Duodenal mucosa (tissue), 2 donors: ENCODE measurements at regions not wholly inside any gene's neighbourhood (a gene's known extent, or its start where the extent isn't known, plus 50 kb on each side); places are given as distances from the start of the nearest gene placed in this dataset.
"Not testable (repeated sequence)": the region's sequence is repeated elsewhere in the genome, so short reads cannot be mapped to it uniquely, and the experiment has no call there.

Experiments used
- H3K27ac ChIP-seq: one replicate; pipeline ENCODE4 v1.7.0; 2013; ENCODE audit warnings: low read depth, low read length
- H3K27me3 ChIP-seq, 2 donors: one replicate each; pipeline ENCODE4 v1.7.0; 2013; ENCODE audit warnings: low read length in 2 of 2, control low read depth in 1 of 2; ENCODE audit not compliant: insufficient read depth in 2 of 2, control insufficient read depth in 1 of 2
- H3K36me3 ChIP-seq, 2 donors: one replicate each; pipeline ENCODE4 v1.7.0; 2013; ENCODE audit warnings: low read length in 2 of 2, control low read depth in 1 of 2; ENCODE audit not compliant: insufficient read depth in 2 of 2, control insufficient read depth in 1 of 2
- H3K4me1 ChIP-seq, 2 donors: one replicate each; pipeline ENCODE4 v1.7.0; 2013; ENCODE audit warnings: low read length in 2 of 2, control low read depth in 1 of 2; ENCODE audit not compliant: insufficient read depth in 2 of 2, control insufficient read depth in 1 of 2
- H3K4me3 ChIP-seq, 2 donors: one replicate each; pipeline ENCODE4 v1.7.0; 2013; ENCODE audit warnings: low read length in 2 of 2, low read depth in 1 of 2
- H3K9ac ChIP-seq, 2 donors: one replicate each; pipeline ENCODE4 v1.7.0; 2013; ENCODE audit warnings: low read length in 2 of 2, low read depth in 1 of 2
- H3K9me3 ChIP-seq, 2 donors: one replicate each; pipeline ENCODE4 v1.7.0; 2013; ENCODE audit warnings: low read length in 2 of 2, control low read depth in 1 of 2; ENCODE audit not compliant: control insufficient read depth in 1 of 2

- Histone ChIP-seq H3K4me1 (no peaks in the 10 kb centered on the region), H3K27me3 (no peaks in the 10 kb centered on the region), H3K9ac (no peak overlapping the region), H3K9me3 (no peaks in the 10 kb centered on the region), H3K4me3 (no peak overlapping the region), H3K27ac (no peak overlapping the region), H3K36me3 (no peaks in the 10 kb centered on the region)
Observed at GRCh38 chr10:25817200-25817599, 116.8 kb upstream of the MYO3A start.

GRCh38 chr10:25818751-25819150 is 115.3 kb upstream of the MYO3A start:
- Histone ChIP-seq H3K27me3 (no peaks in the 10 kb centered on the region), H3K9ac (no peak overlapping the region), H3K4me3 (no peak overlapping the region), H3K9me3 (no peaks in the 10 kb centered on the region), H3K27ac (no peak overlapping the region), H3K36me3 (no peaks in the 10 kb centered on the region), H3K4me1 (no peaks in the 10 kb centered on the region)

- H3K9me3 ChIP-seq: no peaks in the 10 kb centered on the region
- H3K27me3 ChIP-seq: no peaks in the 10 kb centered on the region
- no peak overlapping the region for H3K9ac ChIP-seq
- H3K27ac ChIP-seq: no peak overlapping the region
- H3K36me3 ChIP-seq: no peaks in the 10 kb centered on the region
- H3K4me1 ChIP-seq: no peaks in the 10 kb centered on the region
- no peak overlapping the region for H3K4me3 ChIP-seq
Observed at GRCh38 chr10:25820472-25820871, 113.6 kb upstream of the MYO3A start.

GRCh38 chr10:25820874-25821273 is 113.2 kb upstream of the MYO3A start:
- Histone ChIP-seq H3K9me3 (no peaks in the 10 kb centered on the region), H3K36me3 (no peaks in the 10 kb centered on the region), H3K9ac (no peak overlapping the region), H3K4me3 (peak overlapping the region in 1 of 2 donors; percentile 24), H3K27me3 (no peaks in the 10 kb centered on the region), H3K27ac (no peak overlapping the region), H3K4me1 (no peaks in the 10 kb centered on the region)

- no peaks in the 10 kb centered on the region for H3K27me3 ChIP-seq
- H3K4me3 ChIP-seq: no peak overlapping the region
- no peaks in the 10 kb centered on the region for H3K9me3 ChIP-seq
- no peaks in the 10 kb centered on the region for H3K4me1 ChIP-seq
- H3K9ac ChIP-seq: no peak overlapping the region
- H3K36me3 ChIP-seq: no peaks in the 10 kb centered on the region
- no peak overlapping the region for H3K27ac ChIP-seq
Observed at GRCh38 chr10:25824050-25824449, 110.0 kb upstream of the MYO3A start.

- Histone ChIP-seq H3K4me3 (no peak overlapping the region), H3K27ac (no peak overlapping the region), H3K36me3 (no peaks in the 10 kb centered on the region), H3K9me3 (no peaks in the 10 kb centered on the region), H3K9ac (no peak overlapping the region), H3K4me1 (no peaks in the 10 kb centered on the region), H3K27me3 (no peaks in the 10 kb centered on the region)
Observed at GRCh38 chr10:25828475-25828874, 105.6 kb upstream of the MYO3A start.

GRCh38 chr10:25831080-25831479 is 102.9 kb upstream of the MYO3A start:
- no peaks in the 10 kb centered on the region for H3K4me1 ChIP-seq
- no peak overlapping the region for H3K9ac ChIP-seq
- no peaks in the 10 kb centered on the region for H3K27me3 ChIP-seq
- H3K27ac ChIP-seq: no peak overlapping the region
- no peaks in the 10 kb centered on the region for H3K36me3 ChIP-seq
- H3K4me3 ChIP-seq: no peak overlapping the region
- no peaks in the 10 kb centered on the region for H3K9me3 ChIP-seq

- H3K27ac ChIP-seq: no peak overlapping the region
Observed at GRCh38 chr10:25839683-25840082, 94.3 kb upstream of the MYO3A start.

GRCh38 chr10:25840875-25841274 is 93.2 kb upstream of the MYO3A start:
- not testable (repeated sequence) for H3K4me3 ChIP-seq, H3K27ac ChIP-seq, H3K27me3 ChIP-seq, H3K36me3 ChIP-seq, H3K9me3 ChIP-seq, H3K4me1 ChIP-seq, H3K9ac ChIP-seq

More at GRCh38 chr10:25839683-25840082, 94.3 kb upstream of the MYO3A start:
- no peaks in the 10 kb centered on the region for H3K4me1 ChIP-seq
- H3K27me3 ChIP-seq: no peaks in the 10 kb centered on the region
- no peak overlapping the region for H3K9ac ChIP-seq
- H3K9me3 ChIP-seq: no peaks in the 10 kb centered on the region
- no peaks in the 10 kb centered on the region for H3K36me3 ChIP-seq
- H3K4me3 ChIP-seq: no peak overlapping the region

GRCh38 chr10:25842146-25842545 is 91.9 kb upstream of the MYO3A start:
- no peaks in the 10 kb centered on the region for H3K27me3 ChIP-seq
- no peak overlapping the region for H3K27ac ChIP-seq
- H3K4me3 ChIP-seq: no peak overlapping the region

GRCh38 chr10:25843551-25844170 is 90.4 kb upstream of the MYO3A start:
- no peak overlapping the region for H3K27ac ChIP-seq
- H3K36me3 ChIP-seq: no peaks in the 10 kb centered on the region
- no peaks in the 10 kb centered on the region for H3K4me1 ChIP-seq
- no peaks in the 10 kb centered on the region for H3K27me3 ChIP-seq
- H3K9me3 ChIP-seq: no peaks in the 10 kb centered on the region
- H3K9ac ChIP-seq: no peak overlapping the region
- H3K4me3 ChIP-seq: no peak overlapping the region

More at GRCh38 chr10:25842146-25842545, 91.9 kb upstream of the MYO3A start:
- no peaks in the 10 kb centered on the region for H3K4me1 ChIP-seq
- no peak overlapping the region for H3K9ac ChIP-seq
- H3K9me3 ChIP-seq: no peaks in the 10 kb centered on the region
- H3K36me3 ChIP-seq: no peaks in the 10 kb centered on the region
